Mesendoderm (in vitro differentiated cells): ENCODE measurements at regions not wholly inside any gene's neighbourhood (a gene's known extent, or its start where the extent isn't known, plus 50 kb on each side); places are given as distances from the start of the nearest gene placed in this dataset.

ENCODE experiments used
- DNase-seq: peaks from one replicate; pipeline ENCODE4 v3.0.0; 2013
- H2AK5ac ChIP-seq: 2 replicates; pipeline ENCODE4 v1.6.1; 2013; ENCODE audit warnings: low read length, inconsistent platforms
- H2BK120ac ChIP-seq: 2 replicates; pipeline ENCODE4 v1.6.1; 2013; ENCODE audit warnings: low read depth, mild to moderate bottlenecking, low read length, moderate library complexity, mixed read lengths
- H2BK15ac ChIP-seq: replicated peaks from 2 replicates; pipeline ENCODE4 v1.6.1; 2013; ENCODE audit warnings: low read depth, mild to moderate bottlenecking, moderate library complexity
- H2BK5ac ChIP-seq: 2 replicates; pipeline ENCODE4 v1.6.1; 2013; ENCODE audit warnings: low read length, inconsistent platforms
- H3K18ac ChIP-seq: 2 replicates; pipeline ENCODE4 v1.6.1; 2013; ENCODE audit warnings: mild to moderate bottlenecking, low read length, mixed read lengths
- H3K23ac ChIP-seq: one replicate; pipeline ENCODE4 v1.6.1; 2013; ENCODE audit warnings: low read length
- H3K27ac ChIP-seq: 2 replicates; pipeline ENCODE4 v1.5.1; 2013; ENCODE audit warnings: low read depth, mild to moderate bottlenecking, inconsistent platforms, low read length, moderate library complexity
- H3K27me3 ChIP-seq: 2 replicates; pipeline ENCODE4 v1.6.1; 2013; ENCODE audit warnings: low read length, control low read depth, mild to moderate bottlenecking, inconsistent platforms; ENCODE audit not compliant: insufficient read depth, poor library complexity
- H3K36me3 ChIP-seq: 2 replicates; pipeline ENCODE4 v1.6.1; 2013; ENCODE audit warnings: low read length, inconsistent platforms; ENCODE audit not compliant: control insufficient read depth, insufficient read depth
- H3K4ac ChIP-seq: one replicate; pipeline ENCODE4 v1.6.1; 2013; ENCODE audit warnings: low read depth, mild to moderate bottlenecking, low read length, moderate library complexity
- H3K4me1 ChIP-seq: 2 replicates; pipeline ENCODE4 v1.6.1; 2013; ENCODE audit warnings: low read depth, low read length, inconsistent platforms; ENCODE audit not compliant: control insufficient read depth
- H3K4me2 ChIP-seq: 2 replicates; pipeline ENCODE4 v1.6.1; 2013; ENCODE audit warnings: low read length
- H3K4me3 ChIP-seq: 2 replicates; pipeline ENCODE4 v1.5.1; 2013; ENCODE audit warnings: mild to moderate bottlenecking, low read length
- H3K56ac ChIP-seq: one replicate; pipeline ENCODE4 v1.6.1; 2013; ENCODE audit warnings: low read length
- H3K79me1 ChIP-seq: 2 replicates; pipeline ENCODE4 v1.6.1; 2013; ENCODE audit warnings: low read length, inconsistent platforms
- H3K79me2 ChIP-seq: 2 replicates; pipeline ENCODE4 v1.6.1; 2013; ENCODE audit warnings: mild to moderate bottlenecking, low read length; ENCODE audit not compliant: control insufficient read depth, insufficient read depth
- H3K9ac ChIP-seq: 2 replicates; pipeline ENCODE4 v1.6.1; 2013; ENCODE audit warnings: low read length, inconsistent platforms
- H4K5ac ChIP-seq: one replicate; pipeline ENCODE4 v1.6.1; 2013; ENCODE audit warnings: low read length
- H4K8ac ChIP-seq: one replicate; pipeline ENCODE4 v1.6.1; 2013; ENCODE audit warnings: low read depth, mild to moderate bottlenecking, control low read depth, low read length, moderate library complexity
- WGBS: extraction: QIAGEN DNeasy Blood & Tissue Kit; methylation state at CpG from one replicate; pipeline ENCODE4 v1.1.7; 2013; ENCODE audit warnings: low lambda C conversion rate, missing lambda C conversion rate; ENCODE audit not compliant: insufficient coverage; ENCODE audit errors: extremely low coverage; 5-methylcytosine and 5-hydroxymethylcytosine counted together

DNA sequence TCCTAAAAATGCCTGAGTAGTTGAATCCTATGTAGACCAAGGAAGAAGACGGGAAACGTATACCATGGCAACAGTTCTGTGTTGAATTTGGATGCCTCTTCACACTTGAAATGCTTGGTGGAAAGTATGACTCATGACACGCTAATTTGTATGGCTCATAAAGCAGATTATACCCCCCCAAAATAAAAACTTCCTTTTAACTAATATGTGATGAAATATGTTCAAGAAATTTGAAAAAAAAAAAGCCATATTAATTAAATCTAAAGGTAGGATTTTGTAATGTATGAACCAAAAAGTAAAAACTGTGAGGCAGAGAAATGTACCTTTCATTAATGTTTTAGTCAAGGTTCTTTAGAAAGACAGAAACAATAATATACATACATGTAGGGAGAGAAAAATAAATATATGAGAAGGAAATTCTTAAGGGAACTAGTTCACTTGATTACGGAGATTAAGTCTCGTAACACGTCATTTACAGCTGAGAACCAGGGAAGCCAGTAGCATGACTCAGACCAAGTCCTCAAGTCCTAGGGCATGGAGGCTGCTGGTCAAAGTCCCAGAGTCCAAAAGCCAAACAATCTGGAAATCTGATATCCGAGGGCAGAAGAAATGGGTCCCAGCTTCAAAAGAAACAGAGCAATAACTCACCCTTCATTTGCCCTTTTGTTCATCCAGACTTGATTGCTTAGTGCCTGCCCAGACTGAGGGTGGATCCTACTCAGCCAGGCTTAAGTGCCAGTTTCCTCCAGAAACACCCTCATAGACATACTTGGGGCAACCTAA, 485.1 kb downstream of the SEMA3D start:
- H3K27ac ChIP-seq: no peak overlapping the region
- peak; percentile 79 for DNase-seq
- no CpG with 5 or more reads among the region's 7 CpGs for WGBS

DNA sequence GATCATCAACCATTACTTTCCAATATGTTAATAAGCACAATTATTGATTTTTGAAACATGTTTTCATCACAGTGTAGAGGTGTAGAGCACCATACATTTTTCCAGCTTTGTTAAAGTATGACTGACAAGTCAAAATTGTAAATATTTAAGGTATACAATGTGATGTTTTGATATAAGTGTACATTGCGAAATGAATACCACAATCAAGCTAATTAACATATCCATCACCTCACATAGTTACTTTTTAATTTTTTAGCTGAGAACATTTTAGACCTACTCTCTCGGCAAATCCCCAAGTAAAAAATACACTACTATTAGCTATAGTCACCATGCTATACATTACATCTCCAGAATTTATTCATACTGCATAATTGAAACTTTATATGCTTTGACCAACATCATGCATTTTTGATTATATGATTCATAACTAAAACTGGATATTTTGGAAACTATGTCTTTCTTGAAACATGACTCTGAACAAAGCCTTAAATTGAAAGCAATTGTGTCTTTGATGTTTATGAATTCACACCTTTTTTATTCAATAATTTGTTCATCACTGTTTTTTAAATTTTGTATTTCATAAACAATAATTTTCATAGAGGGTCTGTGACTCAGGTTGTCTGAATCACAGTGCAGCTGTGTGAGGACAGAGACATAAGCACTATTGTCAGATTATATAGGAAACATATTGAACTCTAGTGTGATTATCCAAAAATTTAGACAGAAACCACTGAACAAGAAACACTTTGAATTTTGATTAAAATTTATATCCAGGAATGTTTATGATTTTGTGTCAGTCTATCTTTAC, 486.1 kb downstream of the SEMA3D start:
- Histone ChIP-seq H2BK5ac (no peak overlapping the region), H2BK120ac (no peak overlapping the region), H3K4me3 (no peak overlapping the region), H3K27ac (no peak overlapping the region), H2BK15ac (no peak overlapping the region), H3K9ac (no peak overlapping the region), H2AK5ac (no peak overlapping the region), H3K4me2 (no peak overlapping the region), H3K79me2 (no peaks in the 10 kb centered on the region), H4K8ac (no peak overlapping the region), H3K4ac (no peak overlapping the region), H3K4me1 (no peaks in the 10 kb centered on the region), H3K18ac (no peak overlapping the region), H3K36me3 (no peaks in the 10 kb centered on the region), H3K27me3 (no peaks in the 10 kb centered on the region), H3K79me1 (no peaks in the 10 kb centered on the region), H3K23ac (no peak overlapping the region), H3K56ac (no peak overlapping the region), H4K5ac (no peak overlapping the region)
- WGBS: no CpG with 5 or more reads among the region's 2 CpGs
- no peak for DNase-seq

More for the DNA sequence above, 485.1 kb downstream of the SEMA3D start:
- Histone ChIP-seq H3K27me3 (no peaks in the 10 kb centered on the region), H3K18ac (no peak overlapping the region), H3K9ac (no peak overlapping the region), H3K79me2 (no peaks in the 10 kb centered on the region), H4K5ac (no peak overlapping the region), H2BK5ac (no peak overlapping the region), H2BK15ac (no peak overlapping the region), H2BK120ac (no peak overlapping the region), H3K56ac (no peak overlapping the region), H3K4me1 (no peaks in the 10 kb centered on the region), H3K4me3 (no peak overlapping the region), H3K79me1 (no peaks in the 10 kb centered on the region), H3K4me2 (no peak overlapping the region), H3K36me3 (no peaks in the 10 kb centered on the region), H2AK5ac (no peak overlapping the region), H4K8ac (peak overlapping the region; percentile 28), H3K23ac (no peak overlapping the region), H3K4ac (no peak overlapping the region)

- no peak overlapping the region for H4K8ac ChIP-seq
- no peaks in the 10 kb centered on the region for H3K79me1 ChIP-seq
- H3K4me2 ChIP-seq: no peak overlapping the region
- H3K36me3 ChIP-seq: no peaks in the 10 kb centered on the region
- H2AK5ac ChIP-seq: no peak overlapping the region
- H3K56ac ChIP-seq: no peak overlapping the region
- H3K27ac ChIP-seq: no peak overlapping the region
- no peak overlapping the region for H2BK120ac ChIP-seq
- WGBS: no CpG with 5 or more reads among the region's 2 CpGs
- no peak overlapping the region for H4K5ac ChIP-seq
- H2BK15ac ChIP-seq: no peak overlapping the region
- H3K9ac ChIP-seq: no peak overlapping the region
- H3K18ac ChIP-seq: no peak overlapping the region
- no peak overlapping the region for H3K4ac ChIP-seq
- no peaks in the 10 kb centered on the region for H3K27me3 ChIP-seq
- H3K79me2 ChIP-seq: no peaks in the 10 kb centered on the region
- H3K23ac ChIP-seq: no peak overlapping the region
- DNase-seq: no peak
- H2BK5ac ChIP-seq: no peak overlapping the region
- H3K4me3 ChIP-seq: no peak overlapping the region
- H3K4me1 ChIP-seq: no peaks in the 10 kb centered on the region
Observed at GRCh38 chr7:84697506-84697905, 489.4 kb downstream of the SEMA3D start.

GRCh38 chr7:84693483-84693882, 493.4 kb downstream of the SEMA3D start:
- Histone ChIP-seq H3K56ac (no peak overlapping the region), H3K4me3 (no peak overlapping the region), H3K79me1 (no peaks in the 10 kb centered on the region), H2AK5ac (no peak overlapping the region), H4K8ac (no peak overlapping the region), H3K79me2 (no peaks in the 10 kb centered on the region), H3K4me1 (no peaks in the 10 kb centered on the region), H3K4ac (no peak overlapping the region), H3K9ac (no peak overlapping the region), H2BK15ac (no peak overlapping the region), H3K23ac (no peak overlapping the region), H3K27ac (no peak overlapping the region), H3K4me2 (no peak overlapping the region), H3K36me3 (no peaks in the 10 kb centered on the region), H2BK120ac (no peak overlapping the region), H4K5ac (no peak overlapping the region), H3K18ac (no peak overlapping the region), H3K27me3 (no peaks in the 10 kb centered on the region), H2BK5ac (no peak overlapping the region)
- no peak for DNase-seq
- no CpG with 5 or more reads among the region's 1 CpG for WGBS

GRCh38 chr7:84688671-84689070, 494.1 kb upstream of the SEMA3A start:
- Histone ChIP-seq H3K4me1 (no peaks in the 10 kb centered on the region), H2BK15ac (no peak overlapping the region), H3K18ac (no peak overlapping the region), H3K27ac (no peak overlapping the region), H2BK5ac (no peak overlapping the region), H4K8ac (no peak overlapping the region), H3K23ac (no peak overlapping the region), H3K4me2 (no peak overlapping the region), H2AK5ac (no peak overlapping the region), H3K4me3 (no peak overlapping the region), H3K4ac (no peak overlapping the region), H3K56ac (no peak overlapping the region), H3K36me3 (no peaks in the 10 kb centered on the region), H3K79me1 (no peaks in the 10 kb centered on the region), H3K9ac (no peak overlapping the region), H3K79me2 (no peaks in the 10 kb centered on the region), H4K5ac (no peak overlapping the region), H2BK120ac (no peak overlapping the region), H3K27me3 (no peaks in the 10 kb centered on the region)
- DNase-seq: no peak
